GM23338 (cell line): ENCODE measurements at regions not wholly inside any gene's neighbourhood (a gene's known extent, or its start where the extent isn't known, plus 50 kb on each side); places are given as distances from the start of the nearest gene placed in this dataset.

Experiments
- ATAC-seq: fragments of 200-7000 bp; cut with Tn5 transposase; 3 replicates; pipeline ENCODE4 v1.9.1; 2020
- DNase-seq: peaks from one replicate; pipeline ENCODE4 v3.0.0-alpha.2; 2015; ENCODE audit warnings: low spot score
- H2AFZ ChIP-seq: fragments of 200-600 bp; sonication (generic); 2 replicates; pipeline ENCODE4 v1.8.0; 2016; ENCODE audit warnings: antibody characterized with exemption, mild to moderate bottlenecking, moderate library complexity
- H3F3A ChIP-seq: fragments of 200-600 bp; sonication (generic); replicated peaks from 2 replicates; pipeline ENCODE4 v1.8.0; 2017; ENCODE audit warnings: antibody characterized with exemption, mixed run types, low read depth
- H3K27ac ChIP-seq: fragments of 200-600 bp; sonication (generic); 2 replicates; pipeline ENCODE4 v1.6.1; 2016; ENCODE audit warnings: low read depth
- H3K27me3 ChIP-seq: fragments of 200-600 bp; sonication (generic); 2 replicates; pipeline ENCODE4 v1.8.0; 2016; ENCODE audit warnings: mild to moderate bottlenecking, mixed run types, moderate library complexity; ENCODE audit not compliant: insufficient read depth
- H3K36me3 ChIP-seq: fragments of 200-600 bp; sonication (generic); 2 replicates; pipeline ENCODE4 v1.8.0; 2016; ENCODE audit warnings: mild to moderate bottlenecking; ENCODE audit not compliant: insufficient read depth
- H3K4me1 ChIP-seq: fragments of 200-600 bp; sonication (generic); 2 replicates; pipeline ENCODE4 v1.8.0; 2016; ENCODE audit warnings: mild to moderate bottlenecking, moderate library complexity; ENCODE audit not compliant: insufficient read depth
- H3K4me2 ChIP-seq: fragments of 200-600 bp; sonication (generic); 2 replicates; pipeline ENCODE4 v1.7.1; 2017; ENCODE audit warnings: mixed run types
- H3K4me3 ChIP-seq: fragments of 200-600 bp; sonication (generic); 2 replicates; pipeline ENCODE4 v1.6.1; 2016; ENCODE audit warnings: mixed run types
- H3K79me2 ChIP-seq: fragments of 200-600 bp; sonication (generic); replicated peaks from 2 replicates; pipeline ENCODE4 v1.8.0; 2017; ENCODE audit warnings: mild to moderate bottlenecking; ENCODE audit not compliant: insufficient read depth
- H3K9me2 ChIP-seq: fragments of 200-600 bp; sonication (generic); 2 replicates; pipeline ENCODE4 v1.8.0; 2017; ENCODE audit not compliant: insufficient read depth
- H4K20me1 ChIP-seq: fragments of 200-600 bp; sonication (generic); replicated peaks from 2 replicates; pipeline ENCODE4 v1.8.0; 2017; ENCODE audit warnings: mild to moderate bottlenecking; ENCODE audit not compliant: insufficient read depth
- H3K27ac Mint-ChIP-seq: 2 replicates; pipeline ENCODE4 v1.8.0; 2020; ENCODE audit warnings: inconsistent platforms, mild to moderate bottlenecking, moderate library complexity, mixed read lengths
- H3K27me3 Mint-ChIP-seq: 3 replicates; pipeline ENCODE4 v1.8.0; 2022; ENCODE audit warnings: low read depth, mild to moderate bottlenecking, moderate library complexity, mixed read lengths, inconsistent platforms; ENCODE audit not compliant: insufficient read depth, poor library complexity
- H3K36me3 Mint-ChIP-seq: 3 replicates; pipeline ENCODE4 v1.8.0; 2021; ENCODE audit warnings: low read depth, mild to moderate bottlenecking, inconsistent platforms, moderate library complexity, mixed read lengths
- H3K4me1 Mint-ChIP-seq: 3 replicates; pipeline ENCODE4 v1.8.0; 2020; ENCODE audit warnings: mild to moderate bottlenecking, inconsistent platforms, mixed read lengths
- H3K4me3 Mint-ChIP-seq: 3 replicates; pipeline ENCODE4 v1.8.0; 2021; ENCODE audit warnings: moderate library complexity, mild to moderate bottlenecking, inconsistent platforms, mixed read lengths
- H3K9me3 Mint-ChIP-seq: 3 replicates; pipeline ENCODE4 v1.8.0; 2020; ENCODE audit warnings: moderate library complexity, mild to moderate bottlenecking, inconsistent platforms, mixed read lengths
- CTCF ChIP-seq, 2 experiments: fragments of 200-600 bp in 1 of 2; sonication (generic) in 1 of 2; conservative IDR thresholded peaks; 2 replicates each; pipeline versions ENCODE4 v1.5.1 to v1.6.1; 2016 to 2017; ENCODE audit warnings: antibody characterized with exemption in 2 of 2, low read depth in 2 of 2, mild to moderate bottlenecking in 2 of 2, moderate library complexity in 1 of 2
- EZH2 ChIP-seq: fragments of 200-600 bp; sonication (generic); IDR thresholded peaks from one replicate; pipeline ENCODE4 v1.8.0; 2017; ENCODE audit warnings: antibody characterized with exemption, mild to moderate bottlenecking, low read depth; ENCODE audit not compliant: unreplicated experiment
- POLR2AphosphoS5 ChIP-seq: IDR thresholded peaks from 2 replicates; pipeline ENCODE4 v1.6.1; 2016; ENCODE audit warnings: antibody characterized with exemption, low read depth
- STAT1 ChIP-seq: IDR thresholded peaks from one replicate; pipeline ENCODE4 v1.6.1; 2016; ENCODE audit warnings: antibody characterized with exemption; ENCODE audit not compliant: unreplicated experiment
- ZNF114 ChIP-seq: fragments of 250-450 bp; sonication (Bioruptor Pico); IDR thresholded peaks from 2 replicates; pipeline ENCODE4 v1.5.0; 2020; ENCODE audit warnings: mild to moderate bottlenecking, moderate library complexity
- ZNF331 ChIP-seq: fragments of 250-450 bp; sonication (Bioruptor Pico); IDR thresholded peaks from 2 replicates; pipeline ENCODE4 v1.5.0; 2020; ENCODE audit warnings: low read depth, mild to moderate bottlenecking, moderate library complexity
- ZNF462 ChIP-seq: fragments of 250-450 bp; sonication (Bioruptor Pico); IDR thresholded peaks from 2 replicates; pipeline ENCODE4 v1.5.0; 2020; ENCODE audit warnings: mild to moderate bottlenecking, moderate library complexity

GRCh38 chr13:26908126-26908525, 147.5 kb upstream of the GPR12 start:
- Histone ChIP-seq H3F3A (no peaks in the 10 kb centered on the region), H2AFZ (peak overlapping the region; percentile 34; the same call in 1 of the 2 replicates), H3K4me3 (no peak overlapping the region), H3K27me3 (no peaks in the 10 kb centered on the region), H3K4me2 (no peak overlapping the region), H3K4me1 (no peaks in the 10 kb centered on the region), H3K36me3 (no peaks in the 10 kb centered on the region), H3K9me2 (no peaks in the 10 kb centered on the region), H3K79me2 (no peaks in the 10 kb centered on the region), H4K20me1 (no peaks in the 10 kb centered on the region), H3K27ac (no peak overlapping the region)
- TF ChIP-seq EZH2, result no peak
- no peak for TF ChIP-seq ZNF331 (CRISPR knock-in tag)
- TF ChIP-seq ZNF114 (CRISPR knock-in tag), result no peak
- no peak for TF ChIP-seq ZNF462 (CRISPR knock-in tag)
- Mint-ChIP-seq H3K9me3 (peaks cover 6% of the 10 kb centered on the region), H3K27me3 (peaks cover 3% of the 10 kb centered on the region), H3K27ac (no peak overlapping the region), H3K4me3 (no peak overlapping the region), H3K36me3 (peaks cover 7% of the 10 kb centered on the region; the same call in 1 of the 3 replicates), H3K4me1 (peaks cover 3% of the 10 kb centered on the region; the same call in 2 of the 3 replicates)
- ATAC-seq, result no peak
- no peak for DNase-seq

- Histone ChIP-seq H3K4me1 (peaks cover 4% of the 10 kb centered on the region; the same call in 1 of the 2 replicates), H3K79me2 (no peaks in the 10 kb centered on the region), H3K4me3 (no peak overlapping the region), H3F3A (no peaks in the 10 kb centered on the region), H3K27ac (no peak overlapping the region), H3K4me2 (no peak overlapping the region), H3K27me3 (no peaks in the 10 kb centered on the region), H3K36me3 (no peaks in the 10 kb centered on the region), H3K9me2 (no peaks in the 10 kb centered on the region), H4K20me1 (no peaks in the 10 kb centered on the region), H2AFZ (no peak overlapping the region)
- ATAC-seq (no peak), DNase-seq (no peak)
- peaks cover 6% of the 10 kb centered on the region for H3K9me3 Mint-ChIP-seq
- H3K27ac Mint-ChIP-seq, result no peak overlapping the region
- peaks cover 7% of the 10 kb centered on the region; the same call in 1 of the 3 replicates for H3K36me3 Mint-ChIP-seq
- H3K4me1 Mint-ChIP-seq, result peaks cover 24% of the 10 kb centered on the region
- no peak overlapping the region for H3K4me3 Mint-ChIP-seq
- H3K27me3 Mint-ChIP-seq, result peaks cover 5% of the 10 kb centered on the region
- no peak for TF ChIP-seq CTCF (conservative IDR thresholded peaks at IDR 0.05; ENCODE audit: low read depth in 2 of 2)
- no peak for TF ChIP-seq POLR2AphosphoS5
- TF ChIP-seq ZNF331 (CRISPR knock-in tag), result no peak
- no peak for TF ChIP-seq STAT1
- TF ChIP-seq ZNF114 (CRISPR knock-in tag), result no peak
Measured at GRCh38 chr13:26899202-26899601, 138.6 kb upstream of the GPR12 start.
